ENCODE measurements at regions not wholly inside any gene's neighbourhood (a gene's known extent, or its start where the extent isn't known, plus 50 kb on each side); places are given as distances from the start of the nearest gene placed in this dataset.

- DNase-seq (ENCODE audit: low read depth in 3 of 3): no peak
Observed at GRCh38 chr5:133738271-133738670, 125.9 kb upstream of the FSTL4 start.

DNA sequence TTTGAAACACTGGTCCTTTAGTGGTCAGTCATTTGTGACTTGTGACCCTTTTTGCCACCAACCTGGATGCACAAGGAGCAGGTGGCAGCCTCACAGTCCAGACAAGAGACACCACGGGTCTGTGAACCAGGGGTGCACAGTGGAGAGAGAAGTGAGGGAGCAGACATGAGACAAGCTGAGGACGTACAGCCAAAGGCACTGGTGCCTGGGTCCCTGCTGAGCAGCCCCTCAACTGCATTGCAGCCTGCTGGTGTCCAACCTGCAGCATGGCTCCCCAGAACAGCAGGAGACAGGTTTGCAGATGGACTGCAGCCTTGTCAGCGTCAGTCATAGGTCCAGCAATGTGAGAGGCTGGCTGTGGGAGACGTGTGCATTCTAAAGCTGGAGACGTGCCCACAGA is 124.2 kb upstream of the FSTL4 start:
- no peak for DNase-seq (ENCODE audit: low read depth in 3 of 3)

DNA sequence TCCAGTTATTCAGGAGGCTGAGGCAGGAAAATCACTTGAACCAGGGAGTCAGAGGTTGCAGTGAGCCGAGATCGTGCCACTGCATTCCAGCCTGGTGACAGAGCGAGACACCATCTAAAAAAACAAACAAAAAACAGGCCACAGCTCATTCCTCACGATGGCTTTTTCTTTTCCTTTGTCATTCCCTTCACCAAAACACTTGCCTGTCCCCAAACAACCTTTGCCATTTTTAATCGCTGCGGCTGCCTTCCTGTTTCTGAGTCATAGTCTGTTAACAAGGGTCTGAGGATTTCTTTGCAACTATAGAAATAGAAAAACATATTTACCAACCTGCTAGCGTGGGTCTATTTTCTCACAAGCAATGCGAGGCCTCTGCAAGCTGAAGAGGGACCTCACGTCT is 123.0 kb upstream of the FSTL4 start:
- no peak for DNase-seq (ENCODE audit: low read depth in 3 of 3)

- DNase-seq (ENCODE audit: low read depth in 3 of 3): no peak
Observed at GRCh38 chr5:133734916-133735315, 122.6 kb upstream of the FSTL4 start.

DNA sequence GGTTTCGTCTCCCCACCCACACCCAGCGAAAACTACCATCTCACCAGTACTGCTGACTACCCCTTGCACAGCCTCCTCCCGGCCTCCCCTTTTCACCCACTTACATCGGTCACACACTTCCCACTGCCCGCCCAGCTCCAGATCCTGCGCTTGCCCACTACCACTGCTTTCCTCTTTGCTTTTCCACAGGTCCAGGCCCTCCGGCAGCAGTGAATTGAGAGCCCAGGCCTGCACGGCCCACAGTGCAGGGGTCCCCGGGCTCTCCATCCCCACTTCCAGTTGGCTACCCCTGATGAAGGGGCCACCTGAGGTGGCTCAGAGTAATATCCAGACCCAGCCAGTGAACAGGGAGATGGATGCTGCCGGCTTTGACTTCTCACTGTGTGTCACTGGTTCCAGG is 120.2 kb upstream of the FSTL4 start:
- DNase-seq (ENCODE audit: low read depth in 3 of 3): no peak

- no peak for DNase-seq (ENCODE audit: low read depth in 3 of 3)
Observed at GRCh38 chr5:133731951-133732350, 119.6 kb upstream of the FSTL4 start.

DNA sequence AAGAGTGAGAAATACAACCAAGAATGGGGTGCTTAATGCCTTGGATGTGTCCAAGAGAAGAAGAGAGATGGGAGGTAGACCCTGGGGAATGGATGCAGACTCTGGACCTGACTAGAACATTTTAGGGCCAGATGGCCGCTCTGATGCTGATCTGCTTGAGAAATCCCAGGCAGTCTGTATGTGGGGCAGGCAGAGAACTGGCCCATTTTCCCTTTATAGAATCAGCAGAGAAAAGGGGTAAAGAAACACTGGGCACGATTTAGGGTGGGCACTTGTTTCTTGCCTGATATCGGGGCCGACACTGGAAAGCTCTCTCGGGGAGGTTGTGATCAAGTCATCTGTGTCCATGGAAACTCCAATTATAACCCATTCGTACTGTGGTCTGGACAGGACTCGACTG is 118.5 kb upstream of the FSTL4 start:
- DNase-seq (ENCODE audit: low read depth in 3 of 3): no peak

- DNase-seq (ENCODE audit: low read depth in 3 of 3): no peak
Observed at GRCh38 chr5:133730346-133730745, 118.0 kb upstream of the FSTL4 start.

GRCh38 chr5:133729800-133730199 is 117.5 kb upstream of the FSTL4 start:
- no peak for DNase-seq (ENCODE audit: low read depth in 3 of 3)

DNA sequence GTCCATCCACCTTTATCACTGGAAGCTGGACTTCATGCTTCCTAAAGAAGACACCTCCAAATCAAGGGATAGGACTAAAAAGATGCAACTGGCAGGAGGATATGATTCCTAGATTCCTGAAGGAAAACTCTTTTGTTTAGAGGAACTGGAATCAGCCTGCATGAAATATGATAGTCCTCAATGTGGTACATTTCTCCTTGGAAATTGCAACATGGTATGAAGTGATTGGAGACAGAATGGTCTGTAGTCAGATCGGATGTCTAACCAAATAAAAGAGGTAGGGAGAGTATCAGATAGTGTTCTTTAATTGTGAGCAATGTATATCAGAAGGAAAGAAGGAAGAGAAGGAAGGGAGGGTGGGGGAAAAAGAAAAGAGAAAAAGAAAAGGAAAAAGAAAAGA is 116.1 kb upstream of the FSTL4 start:
- no peak for DNase-seq (ENCODE audit: low read depth in 3 of 3)

GRCh38 chr5:133727636-133728035 is 115.3 kb upstream of the FSTL4 start:
- no peak for DNase-seq (ENCODE audit: low read depth in 3 of 3)

GRCh38 chr5:133723651-133724366 is 111.5 kb upstream of the FSTL4 start:
- no peak for DNase-seq (ENCODE audit: low read depth in 3 of 3)

- no peak for DNase-seq (ENCODE audit: low read depth in 3 of 3)
Observed at GRCh38 chr5:133723126-133723525, 110.8 kb upstream of the FSTL4 start.

- DNase-seq (ENCODE audit: low read depth in 3 of 3): no peak
Observed at GRCh38 chr5:133721365-133721764, 109.0 kb upstream of the FSTL4 start.

DNA sequence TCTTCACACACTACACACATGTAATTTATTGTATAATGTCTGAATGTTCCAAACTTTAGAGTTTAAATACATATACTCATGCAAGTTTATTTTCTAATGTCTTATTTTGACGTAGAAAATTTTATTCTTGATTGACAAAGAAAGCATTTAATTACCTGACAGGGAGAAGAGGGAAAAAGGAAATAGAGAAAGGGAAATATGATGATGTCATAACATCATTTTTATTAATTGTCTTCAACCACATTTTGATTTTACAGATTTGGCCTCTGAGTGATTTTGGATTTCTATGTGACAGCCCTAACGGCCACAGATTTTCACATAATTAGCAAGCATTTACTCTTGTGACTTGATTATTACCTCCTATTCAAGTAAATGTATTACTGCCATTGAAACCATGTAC is 106.1 kb upstream of the FSTL4 start:
- DNase-seq (ENCODE audit: low read depth in 3 of 3): no peak

DNA sequence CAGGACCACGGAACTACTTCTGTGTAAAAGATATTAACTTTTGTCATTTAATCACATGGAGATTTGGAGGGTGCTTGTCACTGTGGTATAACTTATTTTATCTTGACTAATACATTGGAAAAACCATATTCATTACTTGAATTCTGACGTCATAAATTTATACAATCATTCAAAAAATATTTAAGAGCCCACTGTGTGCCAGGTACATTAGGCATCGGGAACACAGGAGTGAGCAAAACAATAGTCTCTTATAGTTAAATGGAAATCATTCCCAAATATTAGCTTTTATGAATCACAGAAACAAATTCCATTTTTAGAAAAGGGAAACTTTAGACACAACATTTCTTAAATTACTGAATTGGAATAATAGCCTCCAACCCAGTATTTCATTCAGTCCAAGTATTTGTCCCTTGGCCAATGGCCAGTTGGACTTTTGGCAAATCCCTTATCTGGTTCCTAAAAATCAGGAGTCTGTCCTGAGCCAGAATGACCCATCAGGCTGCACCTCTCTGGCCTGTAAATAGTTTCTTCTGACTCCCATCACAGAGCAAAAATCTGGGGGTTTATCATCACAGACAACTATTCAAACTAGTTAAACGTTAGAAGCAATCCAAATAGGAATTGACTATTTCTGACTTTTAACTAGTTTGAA is 104.3 kb upstream of the FSTL4 start:
- DNase-seq (ENCODE audit: low read depth in 3 of 3): no peak

GRCh38 chr5:133715616-133716015 is 103.3 kb upstream of the FSTL4 start:
- DNase-seq (ENCODE audit: low read depth in 3 of 3): no peak

DNA sequence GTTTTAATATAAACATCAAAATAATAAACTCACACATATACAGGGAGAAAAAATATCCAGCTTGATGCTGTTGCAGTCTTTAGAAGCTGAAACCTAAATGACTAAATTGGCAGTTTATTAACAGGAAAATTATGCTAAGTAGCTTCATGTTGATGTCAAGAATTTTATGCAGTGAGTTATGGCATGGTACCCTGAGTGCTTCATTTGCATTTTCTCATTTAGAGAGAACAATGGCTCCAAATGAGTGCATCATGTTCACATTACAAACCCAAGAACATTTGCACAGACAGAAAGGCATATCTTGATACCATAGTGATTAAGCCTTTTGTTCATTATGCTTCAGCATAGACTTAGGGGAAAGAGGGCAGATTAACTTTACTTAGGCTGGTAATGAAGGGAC is 102.9 kb upstream of the FSTL4 start:
- DNase-seq (ENCODE audit: low read depth in 3 of 3): no peak

DNA sequence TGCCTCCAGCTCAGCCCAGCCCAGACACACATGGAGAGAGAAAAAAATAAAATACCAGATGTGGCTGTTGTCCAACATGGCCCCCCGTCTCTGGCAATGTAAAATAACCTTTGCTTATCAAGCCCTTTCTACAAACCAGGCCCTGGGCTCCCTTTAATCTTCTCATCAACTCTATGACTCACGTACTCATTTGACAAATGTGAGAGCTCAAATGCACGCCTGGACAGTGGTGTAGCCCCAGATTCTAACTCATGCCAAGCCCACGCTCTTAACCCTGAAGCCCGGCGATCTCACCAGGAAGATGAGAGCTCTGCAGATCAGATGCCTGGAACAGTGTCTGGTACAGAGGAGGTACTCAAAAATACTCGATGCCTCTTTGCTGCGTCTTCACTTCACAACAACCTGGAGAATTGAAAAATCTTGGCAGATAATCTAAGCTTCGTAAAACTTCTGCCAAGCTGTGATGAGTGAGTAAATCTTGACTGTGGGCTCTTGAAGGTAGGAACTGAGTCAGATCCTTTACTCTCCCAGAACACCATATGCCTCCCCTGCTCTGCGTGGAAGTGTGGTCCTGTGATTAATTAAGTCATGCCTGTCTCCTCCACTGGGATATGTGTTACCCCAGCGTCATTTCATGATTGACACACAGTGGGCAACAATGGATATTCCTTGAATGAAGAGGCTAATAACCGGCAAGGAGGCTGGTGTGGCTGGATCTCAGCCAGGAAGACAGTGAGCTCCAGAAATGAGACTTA is 102.0 kb upstream of the FSTL4 start:
- no peak for DNase-seq (ENCODE audit: low read depth in 3 of 3)

DNA sequence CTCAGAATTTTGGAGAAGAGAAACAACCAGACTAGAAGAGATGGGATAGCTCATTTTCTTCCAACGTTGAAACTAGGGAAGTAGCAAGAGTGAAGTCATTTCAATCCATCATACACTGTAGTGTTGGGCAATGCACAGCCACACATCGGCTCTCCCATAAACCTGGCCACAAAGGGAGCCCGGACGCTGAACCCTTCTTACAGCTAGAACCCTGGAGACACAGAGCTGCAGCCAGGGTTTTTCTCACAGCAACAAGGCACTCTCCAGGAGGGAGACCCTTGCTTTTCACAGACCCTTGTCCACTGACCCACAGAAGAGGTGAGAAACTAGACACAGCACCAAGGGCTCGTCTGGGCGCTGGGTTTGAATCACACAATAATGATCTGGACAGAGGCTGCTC is 101.4 kb upstream of the FSTL4 start:
- DNase-seq (ENCODE audit: low read depth in 3 of 3): no peak

DNA sequence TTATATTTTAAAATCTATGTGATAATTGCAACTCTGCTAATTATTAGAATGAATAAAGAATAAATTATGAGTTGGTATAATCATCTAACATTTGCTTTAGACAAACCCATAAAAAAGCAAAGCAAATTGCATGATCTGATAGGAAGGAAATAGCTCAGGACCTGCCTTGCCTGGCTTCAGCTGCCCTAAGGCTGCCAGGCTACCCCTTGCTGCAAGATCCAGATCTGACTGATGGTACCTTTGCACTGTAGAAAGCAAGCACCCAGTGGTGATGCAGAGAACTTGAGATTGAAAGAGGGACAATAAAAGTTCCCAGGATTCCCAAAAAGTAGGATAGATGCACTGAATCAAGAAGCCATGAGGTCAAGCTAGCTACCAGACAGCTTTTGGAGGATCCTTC is 100.9 kb upstream of the FSTL4 start:
- DNase-seq (ENCODE audit: low read depth in 3 of 3): no peak

DNA sequence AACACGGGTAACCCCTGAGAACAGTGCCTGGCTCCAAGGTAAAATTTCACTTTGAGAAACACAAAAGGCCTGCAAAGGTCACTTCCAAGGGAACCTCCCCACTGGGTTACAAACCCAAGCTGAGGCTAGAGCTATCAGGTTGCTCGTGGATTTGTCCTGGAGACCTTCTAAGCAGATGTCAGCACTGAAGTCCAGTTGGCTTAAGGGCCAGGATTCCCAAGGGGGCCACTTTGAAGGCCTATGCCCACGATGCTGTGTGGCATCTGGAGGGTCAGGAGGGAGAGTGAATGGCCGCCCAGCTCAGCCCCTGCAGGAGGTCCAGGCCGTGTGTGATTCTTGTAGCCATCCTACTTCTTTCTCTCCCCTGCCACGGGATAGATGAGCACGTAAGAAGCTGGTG is 100.2 kb upstream of the FSTL4 start:
- DNase-seq (ENCODE audit: low read depth in 3 of 3): no peak

- no peak for DNase-seq (ENCODE audit: low read depth in 3 of 3)
Observed at GRCh38 chr5:133709209-133709725, 96.9 kb upstream of the FSTL4 start.
